ENCODE measurements at regions not wholly inside any gene's neighbourhood (a gene's known extent, or its start where the extent isn't known, plus 50 kb on each side); places are given as distances from the start of the nearest gene placed in this dataset.
"Not testable (repeated sequence)": the region's sequence is repeated elsewhere in the genome, so short reads cannot be mapped to it uniquely, and the experiment has no call there.

DNA sequence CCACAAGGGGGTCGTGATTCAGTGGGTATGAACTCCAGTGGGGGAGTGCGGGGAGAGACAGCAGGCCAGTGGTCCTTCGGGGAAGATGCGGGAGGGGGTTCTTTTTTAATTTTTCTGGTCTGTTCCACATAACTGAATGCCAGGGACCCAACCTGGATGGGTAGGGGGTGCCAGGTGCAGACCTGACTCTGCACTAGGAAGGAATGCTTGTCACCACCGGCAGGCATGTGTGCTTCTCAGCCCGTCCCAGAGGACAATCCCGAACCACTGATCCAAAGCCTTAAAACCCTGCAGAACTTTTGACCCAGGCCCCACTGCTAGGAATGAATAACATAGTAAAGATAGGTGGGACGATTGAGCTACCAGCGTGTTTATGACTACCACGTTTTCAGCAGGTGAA lies 72.0 kb downstream of the DIO3 start:
- intact Hi-C loops (cut with DNase I), result no loop called here
- no peak for DNase-seq (ENCODE audit: low spot score)

DNA sequence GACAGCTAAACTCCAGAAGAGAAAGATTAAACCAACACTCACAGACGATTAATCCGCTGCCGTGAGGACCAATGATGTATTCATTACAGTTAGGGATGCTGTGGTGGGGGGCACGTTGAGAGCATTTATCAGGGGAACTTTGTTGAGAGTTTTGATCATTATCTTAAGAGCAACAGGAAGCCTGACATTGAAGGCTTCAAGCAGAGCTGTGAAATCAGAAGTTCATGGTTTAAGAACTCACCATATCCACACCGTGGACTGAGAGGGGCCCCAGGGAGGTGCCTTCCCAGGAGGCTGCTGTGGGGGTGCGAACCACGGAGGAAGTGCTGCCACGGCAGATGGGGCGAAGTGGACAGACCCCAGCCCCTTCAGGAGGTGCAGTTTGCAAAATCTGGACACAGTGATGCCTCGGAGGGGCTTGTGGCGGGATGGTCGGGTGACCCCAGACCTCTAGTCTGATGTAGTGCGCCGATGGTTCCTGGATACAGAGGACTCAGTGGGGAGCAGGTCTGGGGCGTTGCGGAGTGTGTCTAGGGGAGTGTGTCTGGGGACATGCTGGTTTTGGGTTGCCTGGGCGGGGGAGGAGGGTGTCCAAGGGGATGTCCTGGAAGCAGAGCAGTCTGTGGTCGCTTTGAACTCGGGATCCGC lies 73.0 kb downstream of the DIO3 start:
- no peak for DNase-seq (ENCODE audit: low spot score)
- intact Hi-C loops (cut with DNase I), result no loop called here

DNA sequence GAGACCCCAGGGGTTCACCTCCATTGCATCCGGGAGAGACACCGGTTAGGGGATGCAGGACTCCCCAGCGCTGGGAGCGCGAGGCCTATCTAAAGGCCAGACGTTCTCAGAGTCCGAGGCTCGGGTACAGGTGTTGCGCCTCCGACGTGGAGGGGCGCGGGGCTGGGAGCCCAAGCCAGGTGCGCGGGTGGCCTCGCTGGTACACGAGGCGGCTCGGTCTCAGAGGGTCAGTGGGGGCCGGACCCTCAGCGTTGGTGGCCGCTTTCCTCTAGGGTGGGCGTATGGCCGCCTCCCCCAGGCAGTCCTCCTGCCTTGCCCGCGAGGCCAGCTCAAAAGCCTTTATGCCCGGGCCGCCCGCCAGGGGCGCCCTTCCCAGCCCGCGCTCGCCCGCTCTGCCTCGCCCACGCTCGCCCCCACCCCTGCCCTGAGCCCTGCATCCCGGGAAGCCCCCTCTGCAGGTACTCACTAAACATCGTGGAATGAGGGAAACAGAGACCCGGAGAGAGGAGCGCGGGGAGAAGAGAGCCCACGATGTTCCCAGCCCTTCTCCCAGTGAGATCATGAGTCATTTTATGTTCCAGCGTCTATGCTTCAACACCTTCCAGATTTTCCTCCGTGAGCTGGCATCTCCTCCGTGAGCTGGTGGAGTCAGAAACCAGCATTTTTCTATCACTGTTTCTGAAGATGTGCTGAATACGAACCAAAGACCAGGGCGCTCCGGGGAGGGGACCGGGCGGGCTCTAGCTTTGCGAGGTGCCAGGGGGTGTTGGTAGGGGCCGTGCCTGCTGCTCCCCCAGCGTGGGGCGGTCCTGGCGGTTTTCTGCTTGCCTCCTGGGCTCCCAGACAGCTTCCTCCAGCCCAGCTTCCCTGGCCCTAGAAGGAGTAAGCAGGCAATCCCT lies 73.8 kb downstream of the DIO3 start:
- no peak for DNase-seq (ENCODE audit: low spot score)
- intact Hi-C loops (cut with DNase I), result no loop called here

DNA sequence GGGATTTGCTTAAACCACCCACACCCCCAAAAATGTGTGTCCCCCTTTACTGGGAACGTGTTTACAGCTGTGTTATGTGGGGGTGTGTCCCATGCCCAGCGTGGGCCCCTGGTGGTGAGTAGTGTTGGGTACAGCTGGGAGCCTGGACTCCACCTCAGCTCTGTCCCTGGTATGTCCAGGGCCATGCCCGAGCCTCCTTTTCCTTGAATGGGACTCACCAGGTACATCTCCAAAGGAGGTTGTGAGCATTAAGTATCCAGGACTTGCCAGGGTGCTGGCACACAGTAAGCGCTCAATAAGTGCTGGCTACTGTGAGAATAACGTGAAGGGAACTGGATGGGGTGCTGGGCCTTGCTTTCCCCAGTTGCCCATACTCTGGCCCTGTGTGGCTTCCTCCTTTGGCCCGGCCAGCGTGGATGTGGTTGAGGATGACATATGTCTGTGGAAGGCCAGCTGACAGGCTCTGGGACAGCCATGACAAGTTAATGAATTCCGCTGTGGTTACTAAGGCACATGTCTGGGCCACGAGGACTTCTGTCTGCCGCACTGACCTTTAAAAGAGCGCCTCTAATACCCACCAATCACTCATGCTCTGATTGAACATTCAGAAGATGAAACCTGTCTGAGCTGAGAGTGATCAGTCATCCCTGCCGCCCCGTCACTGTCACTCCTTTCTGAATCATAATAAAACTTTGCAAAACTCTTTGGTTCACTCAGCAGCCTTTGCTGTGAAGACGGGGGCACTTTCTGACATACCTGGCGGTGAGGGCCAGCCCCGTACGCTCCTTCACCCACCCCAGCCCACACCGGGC lies 74.7 kb downstream of the DIO3 start:
- intact Hi-C loops (cut with DNase I), result no loop called here
- DNase-seq (ENCODE audit: low spot score), result no peak

DNA sequence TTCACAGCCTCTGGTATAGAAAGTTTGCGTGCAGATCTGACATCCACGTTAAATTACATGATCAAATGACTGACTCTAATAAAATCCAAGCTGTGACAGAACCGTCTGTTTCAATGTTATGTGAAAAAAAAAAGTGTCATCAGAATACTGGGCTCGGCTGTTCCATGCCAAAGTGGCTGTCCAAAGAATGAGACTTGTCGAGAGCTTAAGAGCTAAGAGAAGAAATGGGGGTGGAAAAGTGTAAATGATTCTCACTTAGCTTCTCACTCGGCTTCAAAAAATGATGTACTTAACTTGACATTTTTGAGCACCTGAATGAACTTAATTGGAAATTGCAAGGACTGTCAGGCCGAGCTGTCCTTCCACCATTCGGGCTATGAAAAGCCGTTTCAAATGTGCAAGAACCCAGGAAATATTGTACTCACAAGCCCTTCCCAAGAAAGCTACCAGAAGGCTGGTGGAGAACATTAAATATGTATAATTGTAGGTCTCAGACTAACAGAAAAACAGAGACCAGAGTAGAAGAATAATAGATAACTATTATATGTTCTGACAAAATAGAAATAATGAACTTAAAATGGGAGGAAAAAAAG lies 78.0 kb downstream of the DIO3 start:
- intact Hi-C loops (cut with DNase I), result no loop called here

DNA sequence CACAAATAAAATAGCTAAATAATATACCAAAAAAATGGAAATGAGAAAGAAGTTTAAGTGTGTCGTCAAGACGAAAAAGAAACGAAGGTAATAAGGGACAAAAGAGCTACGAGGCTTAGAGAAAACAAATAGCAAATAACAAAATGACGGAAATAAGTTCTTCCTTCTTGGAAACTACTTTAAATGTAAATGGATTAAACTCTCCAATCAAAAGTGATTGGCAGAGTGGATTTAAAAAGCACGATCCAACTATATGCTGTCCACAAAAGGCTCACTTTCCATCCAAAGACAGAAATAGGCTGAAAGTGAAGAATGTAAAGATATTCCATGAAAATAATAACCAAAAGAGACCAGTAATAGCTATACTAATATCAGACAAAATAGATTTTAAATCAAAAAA lies 82.4 kb downstream of the DIO3 start:
- no peak for DNase-seq (ENCODE audit: low spot score)
- intact Hi-C loops (cut with DNase I), result no loop called here

More for the DNA sequence above, 78.0 kb downstream of the DIO3 start:
- DNase-seq (ENCODE audit: low spot score), result no peak

DNA sequence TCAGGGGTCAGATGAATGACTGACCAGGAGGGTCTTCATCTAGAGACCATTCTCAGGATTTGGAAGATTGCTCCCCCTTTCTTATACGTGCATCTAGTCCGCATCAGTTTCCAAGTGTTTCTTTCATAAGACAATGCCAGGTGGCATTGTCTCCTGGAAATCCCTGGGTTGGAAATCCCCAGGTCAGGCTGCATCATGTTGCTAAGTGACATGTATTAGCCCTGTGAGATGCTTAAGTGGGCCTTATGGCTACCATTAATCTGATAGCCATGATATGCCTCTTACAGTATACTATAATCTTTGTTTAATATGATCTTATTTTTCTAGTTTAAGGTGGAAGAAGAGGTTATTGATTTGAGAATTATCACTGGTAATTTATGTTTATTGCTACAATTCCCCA lies 92.8 kb downstream of the DIO3 start:
- intact Hi-C loops (cut with DNase I), result no loop called here
- no peak for DNase-seq (ENCODE audit: low spot score)

DNA sequence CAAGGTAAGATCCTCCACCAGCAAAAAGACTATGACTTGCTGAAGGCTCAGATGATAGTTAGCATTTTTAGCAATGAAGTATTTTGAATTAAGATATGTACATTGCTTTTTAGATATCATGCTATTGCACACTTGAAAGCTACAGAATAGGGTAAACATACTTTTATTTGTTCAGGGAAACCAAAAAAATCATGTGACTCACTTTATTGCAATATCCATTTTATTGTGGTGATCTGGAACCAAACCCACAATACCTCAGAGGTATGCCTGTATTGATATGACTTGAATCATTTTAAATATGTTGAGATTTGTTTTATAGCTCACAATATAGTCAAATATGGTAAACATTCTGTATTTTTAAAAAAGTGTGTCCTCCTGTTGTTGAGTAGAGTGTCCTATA lies 96.1 kb downstream of the DIO3 start:
- intact Hi-C loops (cut with DNase I), result no loop called here
- no peak for DNase-seq (ENCODE audit: low spot score)

DNA sequence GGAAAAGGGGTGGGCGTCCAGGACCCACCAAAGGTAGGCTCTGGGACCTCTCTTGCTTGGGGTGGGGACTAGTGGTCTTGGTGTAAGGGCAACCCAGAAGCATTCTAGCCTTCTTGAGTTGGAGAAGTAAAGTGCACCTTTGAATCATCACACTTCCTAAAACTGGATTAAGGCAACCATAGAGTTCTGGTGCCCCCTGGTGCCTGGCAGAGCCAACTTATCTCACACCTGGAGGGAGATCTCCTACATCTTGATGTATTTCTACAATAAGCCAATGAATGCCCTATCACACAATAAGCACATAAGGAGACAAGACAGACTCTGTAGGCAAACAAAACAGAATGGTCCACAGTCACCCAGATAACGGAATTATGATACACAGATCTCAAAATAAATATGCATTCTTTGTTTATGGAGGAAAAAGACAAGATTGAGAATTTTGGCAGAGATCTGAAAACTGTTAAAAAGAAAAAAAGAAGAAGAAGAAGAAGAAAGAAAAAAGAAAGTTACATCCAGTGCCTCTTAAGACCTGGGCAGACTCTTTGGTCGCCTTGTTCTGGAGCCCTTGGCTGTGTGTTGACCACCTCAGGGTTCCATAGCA lies 95.9 kb upstream of the PPP2R5C start:
- intact Hi-C loops (cut with DNase I), result no loop called here
- no peak for DNase-seq (ENCODE audit: low spot score)

DNA sequence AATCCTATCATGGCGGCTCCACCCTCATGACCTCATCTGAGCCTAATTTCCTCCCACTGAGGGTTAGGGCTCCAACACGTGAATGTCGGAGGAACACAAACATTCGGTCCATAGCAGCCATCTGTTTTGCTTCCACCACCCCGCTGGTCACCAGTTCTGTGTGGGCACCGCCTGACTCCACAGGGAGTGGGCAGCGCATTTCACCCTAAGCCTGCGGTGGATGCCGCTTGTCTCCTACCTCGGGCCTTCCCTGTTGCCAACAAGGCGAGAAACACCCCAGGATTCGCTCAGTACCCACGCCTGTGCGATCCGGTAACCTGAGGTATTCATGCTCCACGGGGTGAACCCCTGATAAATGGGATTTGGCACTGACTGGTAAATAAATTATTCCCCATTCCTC lies 95.2 kb upstream of the PPP2R5C start:
- intact Hi-C loops (cut with DNase I), result no loop called here
- no peak for DNase-seq (ENCODE audit: low spot score)

DNA sequence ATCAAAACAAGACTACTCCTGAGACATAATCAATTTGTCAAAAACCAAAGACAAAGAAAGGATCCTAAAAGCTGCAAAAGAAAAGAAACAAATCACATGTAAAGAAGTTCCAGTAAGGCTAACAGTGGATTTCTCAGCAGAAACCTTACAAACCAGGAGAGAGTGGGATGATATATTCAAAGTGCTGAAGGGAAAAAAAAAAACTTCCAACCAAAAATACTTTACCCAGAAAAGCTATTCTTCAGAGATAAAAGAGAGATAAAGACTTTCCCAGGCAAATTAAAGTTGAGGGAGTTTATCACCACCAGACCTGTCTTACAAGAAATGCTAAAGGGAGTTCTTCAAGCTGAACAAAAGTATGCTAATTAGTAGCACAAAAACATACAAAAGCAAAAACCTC lies 91.9 kb upstream of the PPP2R5C start:
- no peak for DNase-seq (ENCODE audit: low spot score)
- intact Hi-C loops (cut with DNase I), result no loop called here

DNA sequence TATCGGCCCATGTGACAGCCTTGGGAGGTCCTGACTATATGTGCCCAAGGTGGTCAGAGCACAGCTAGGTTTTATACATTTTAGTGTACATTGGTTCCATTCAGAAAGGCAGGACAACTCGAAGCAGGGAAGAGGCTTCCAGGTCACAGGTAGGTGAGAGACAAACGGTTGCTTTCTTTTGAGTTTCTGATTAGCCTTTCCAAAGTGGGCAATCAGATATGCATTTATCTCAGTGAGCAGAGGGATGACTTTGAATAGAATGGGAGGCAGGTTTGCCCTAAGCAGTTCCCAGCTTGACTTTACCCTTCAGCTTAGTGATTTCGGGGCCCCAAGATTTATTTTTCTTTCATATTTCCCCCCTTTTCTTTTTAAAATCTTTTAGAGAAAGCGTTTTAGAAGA lies 87.6 kb upstream of the PPP2R5C start:
- no peak for DNase-seq (ENCODE audit: low spot score)
- intact Hi-C loops (cut with DNase I), result no loop called here

DNA sequence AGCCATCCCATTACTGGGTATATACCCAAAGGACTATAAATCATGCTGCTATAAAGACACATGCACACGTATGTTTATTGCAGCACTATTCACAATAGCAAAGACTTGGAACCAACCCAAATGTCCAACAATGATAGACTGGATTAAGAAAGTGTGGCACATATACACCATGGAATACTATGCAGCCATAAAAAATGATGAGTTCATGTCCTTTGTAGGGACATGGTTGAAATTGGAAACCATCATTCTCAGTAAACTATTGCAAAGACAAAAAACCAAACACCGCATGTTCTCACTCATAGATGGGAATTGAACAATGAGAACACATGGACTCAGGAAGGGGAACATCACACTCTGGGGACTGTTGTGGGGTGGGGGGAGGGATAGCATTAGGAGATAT lies 85.7 kb upstream of the PPP2R5C start:
- DNase-seq (ENCODE audit: low spot score); intact Hi-C loops (cut with DNase I): not testable (repeated sequence)

DNA sequence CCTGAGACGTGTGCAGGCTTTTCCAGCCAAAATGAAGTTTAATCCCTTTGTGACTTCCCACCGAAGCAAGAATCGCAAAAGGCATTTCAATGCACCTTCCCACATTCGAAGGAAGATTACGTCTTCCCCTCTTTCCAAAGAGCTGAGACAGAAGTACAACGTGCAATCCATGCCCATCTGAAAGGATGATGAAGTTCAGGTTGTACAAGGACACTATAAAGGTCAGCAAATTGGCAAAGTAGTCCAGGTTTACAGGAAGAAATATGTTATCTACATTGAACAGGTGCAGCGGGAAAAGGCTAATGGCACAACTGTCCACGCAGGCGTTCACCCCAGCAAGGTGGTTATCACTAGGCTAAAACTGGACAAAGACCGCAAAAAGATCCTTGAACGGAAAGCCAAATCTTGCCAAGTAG lies 83.6 kb upstream of the PPP2R5C start:
- DNase-seq (ENCODE audit: low spot score), result not testable (repeated sequence)

DNA sequence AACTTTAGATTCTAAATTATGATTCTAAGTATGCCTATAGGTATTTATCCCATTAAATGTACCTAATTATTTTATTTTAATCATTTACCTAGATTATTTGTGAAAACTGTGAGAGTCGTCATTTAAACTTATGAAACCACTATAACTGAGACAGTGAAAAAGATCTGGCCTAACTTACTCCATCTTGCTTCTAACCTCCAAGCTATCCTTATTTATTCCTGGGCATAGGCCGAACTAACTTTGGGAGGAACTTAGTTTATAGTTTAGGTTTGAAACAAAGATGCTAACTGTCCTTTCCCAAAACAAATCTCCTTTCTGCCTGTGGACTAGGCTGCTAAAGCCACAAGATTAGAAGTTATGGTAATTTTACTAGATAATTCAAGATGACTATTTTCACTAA lies 79.7 kb upstream of the PPP2R5C start:
- no peak for DNase-seq (ENCODE audit: low spot score)
- intact Hi-C loops (cut with DNase I), result no loop called here

More for the DNA sequence above, 83.6 kb upstream of the PPP2R5C start:
- intact Hi-C loops (cut with DNase I), result not testable (repeated sequence)

DNA sequence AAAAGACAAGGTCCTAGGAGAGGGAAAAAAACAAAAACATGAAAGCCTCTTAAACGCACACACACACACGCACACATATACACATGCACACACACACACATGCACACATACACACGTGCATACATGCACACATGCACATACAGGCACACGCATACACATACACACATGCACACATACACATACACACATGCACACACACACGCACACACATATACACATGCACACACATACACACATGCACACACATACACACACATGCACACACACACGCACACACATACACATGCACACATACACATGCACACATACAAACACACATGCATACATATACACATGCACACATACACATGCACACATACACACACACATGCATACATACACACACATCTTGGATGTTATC lies 78.1 kb upstream of the PPP2R5C start:
- DNase-seq (ENCODE audit: low spot score), result no peak
- intact Hi-C loops (cut with DNase I), result no loop called here

DNA sequence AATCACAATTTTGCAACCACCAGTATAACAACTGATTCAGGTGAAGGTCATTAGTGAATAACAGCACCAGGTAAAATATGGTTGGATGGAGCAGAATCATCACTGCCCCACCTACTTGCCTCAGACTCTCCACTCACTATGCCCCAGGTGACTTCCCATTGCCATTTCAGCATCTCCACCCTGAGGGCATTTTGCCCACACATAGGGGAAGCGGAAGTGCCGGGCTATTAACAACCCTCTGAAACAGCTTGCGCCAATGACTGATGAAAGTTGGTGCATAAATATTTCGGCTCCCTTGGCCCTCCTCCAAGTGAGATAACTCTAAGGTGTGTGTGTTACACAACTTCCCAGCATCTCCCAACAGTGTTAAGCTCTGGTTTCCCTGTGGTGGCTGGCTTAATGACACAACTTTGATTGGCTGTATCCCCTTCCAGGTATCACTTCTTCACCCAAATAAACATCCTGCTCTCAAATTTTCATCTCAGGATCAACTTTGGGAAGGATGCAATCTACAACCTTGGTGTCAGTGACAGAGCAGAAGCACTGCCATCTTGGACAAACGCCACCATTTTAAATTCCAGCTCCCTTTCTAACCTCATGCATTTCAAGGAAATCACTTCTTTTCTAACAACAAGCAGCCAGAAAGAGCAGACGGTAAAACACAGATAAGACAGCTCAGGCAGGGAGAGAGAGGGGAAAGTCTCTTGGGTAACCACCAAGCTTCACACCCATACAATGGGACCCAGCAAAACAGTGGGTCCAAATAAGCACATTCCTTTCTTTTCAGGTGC lies 73.6 kb upstream of the PPP2R5C start:
- intact Hi-C loops (cut with DNase I), result no loop called here

DNA sequence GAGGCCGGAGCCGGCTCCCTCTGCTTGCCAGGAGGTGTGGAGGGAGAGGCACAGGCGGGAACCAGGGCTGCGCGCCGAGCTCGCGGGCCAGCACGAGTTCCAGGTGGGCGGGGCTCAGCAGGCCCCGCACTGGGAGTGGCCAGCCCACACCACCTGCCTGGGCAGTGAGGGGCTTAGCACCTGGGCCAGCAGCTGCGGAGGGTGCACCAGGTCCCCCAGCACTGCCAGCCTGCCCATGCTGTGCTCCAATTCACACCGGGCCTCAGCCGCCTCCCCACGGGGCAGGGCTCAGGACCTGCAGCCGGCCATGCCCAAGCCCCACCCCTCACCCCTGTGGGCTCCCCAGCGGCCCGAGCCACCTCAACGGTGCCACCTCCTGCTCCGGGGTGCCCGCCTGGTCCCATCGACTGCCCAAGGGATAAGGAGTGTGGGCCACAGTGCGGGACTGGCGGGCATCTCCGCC lies 72.4 kb upstream of the PPP2R5C start:
- no peak for DNase-seq (ENCODE audit: low spot score)
- intact Hi-C loops (cut with DNase I), result no loop called here

More for the DNA sequence above, 73.6 kb upstream of the PPP2R5C start:
- DNase-seq (ENCODE audit: low spot score), result no peak

DNA sequence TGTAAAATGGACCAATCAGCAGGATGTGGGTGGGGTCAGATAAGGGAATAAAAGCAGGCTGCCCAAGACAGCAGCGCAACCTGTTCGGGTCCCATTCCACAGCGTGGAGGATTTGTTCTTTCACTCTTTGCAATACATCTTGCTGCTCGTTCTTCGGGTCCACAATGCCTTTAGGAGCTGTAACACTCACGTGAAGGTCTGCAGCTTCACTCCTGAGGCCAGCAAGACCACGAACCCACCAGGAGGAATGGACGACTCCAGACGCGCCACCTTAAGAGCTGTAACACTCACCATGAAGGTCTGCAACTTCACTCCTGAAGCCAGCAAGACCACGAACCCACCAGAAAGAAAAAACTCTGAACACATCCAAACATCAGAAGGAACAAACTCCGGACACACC lies 71.5 kb upstream of the PPP2R5C start:
- DNase-seq (ENCODE audit: low spot score); intact Hi-C loops (cut with DNase I): not testable (repeated sequence)

Measured in cardiac septum (tissue), 1 donor.